Thyroid gland (tissue), 4 donors: ENCODE measurements at regions not wholly inside any gene's neighbourhood (a gene's known extent, or its start where the extent isn't known, plus 50 kb on each side); places are given as distances from the start of the nearest gene placed in this dataset.

Source experiments
- CTCF ChIP-seq, 6 experiments: fragments of 200-600 bp in 3 of 6; fragments of 450-650 bp in 3 of 6; sonication (generic) in 3 of 6; IDR thresholded peaks; one replicate each; pipeline ENCODE4 v1.5.1; 2016 to 2019; ENCODE audit warnings: antibody characterized with exemption in 6 of 6, mild to moderate bottlenecking in 2 of 6, inconsistent platforms in 1 of 6, moderate library complexity in 1 of 6
- POLR2A ChIP-seq, 2 donors: fragments of 450-650 bp; IDR thresholded peaks; one replicate each; pipeline ENCODE4 v1.6.1; 2017; ENCODE audit warnings: antibody characterized with exemption in 2 of 2, mild to moderate bottlenecking in 2 of 2, moderate library complexity in 1 of 2

- no peak for TF ChIP-seq CTCF (IDR thresholded peaks at IDR 0.05)
- no peak for TF ChIP-seq POLR2A (IDR thresholded peaks at IDR 0.05)
These were observed 53.9 kb upstream of the EFNA5 start for GRCh38 chr5:107724642-107725041.
